SK-N-MC (cell line): ENCODE measurements at regions not wholly inside any gene's neighbourhood (a gene's known extent, or its start where the extent isn't known, plus 50 kb on each side); places are given as distances from the start of the nearest gene placed in this dataset.

Experiments used
- DNase-seq: peaks from one replicate; pipeline ENCODE4 v3.0.0-alpha.2; 2011; ENCODE audit warnings: low read depth, low spot score
- H3K27ac ChIP-seq: fragments of 200-600 bp; sonication (generic); 2 replicates; pipeline ENCODE4 v1.5.1; 2016; ENCODE audit warnings: mixed run types
- H3K36me3 ChIP-seq: fragments of 200-600 bp; sonication (generic); 2 replicates; pipeline ENCODE4 v1.6.1; 2017; ENCODE audit warnings: antibody characterized with exemption, low read length, mixed read lengths; ENCODE audit not compliant: insufficient read depth
- H3K4me3 ChIP-seq: fragments of 200-600 bp; sonication (generic); 2 replicates; pipeline ENCODE4 v1.5.1; 2016
- H3K9ac ChIP-seq: fragments of 200-600 bp; sonication (generic); 2 replicates; pipeline ENCODE4 v1.8.0; 2017; ENCODE audit warnings: mixed run types, mixed read lengths; ENCODE audit not compliant: insufficient read length
- H3K9me3 ChIP-seq: fragments of 200-600 bp; sonication (generic); 2 replicates; pipeline ENCODE4 v1.6.1; 2017; ENCODE audit warnings: low read depth, mild to moderate bottlenecking, antibody characterized with exemption, low read length, moderate library complexity, mixed read lengths
- EZH2 ChIP-seq: fragments of 200-600 bp; sonication (generic); IDR thresholded peaks from one replicate; pipeline ENCODE4 v1.6.1; 2017; ENCODE audit warnings: antibody characterized with exemption
- FOXP2 ChIP-seq: optimal IDR thresholded peaks from 2 replicates; pipeline ENCODE3; 2011; ENCODE audit warnings: mild to moderate bottlenecking, moderate library complexity; ENCODE audit not compliant: insufficient read depth; ENCODE audit errors: extremely low read length, control extremely low read depth
- POLR2AphosphoS5 ChIP-seq: IDR thresholded peaks from 2 replicates; pipeline ENCODE4 v1.6.1; 2012; ENCODE audit warnings: mild to moderate bottlenecking, low read depth, low read length, borderline replicate concordance

DNA sequence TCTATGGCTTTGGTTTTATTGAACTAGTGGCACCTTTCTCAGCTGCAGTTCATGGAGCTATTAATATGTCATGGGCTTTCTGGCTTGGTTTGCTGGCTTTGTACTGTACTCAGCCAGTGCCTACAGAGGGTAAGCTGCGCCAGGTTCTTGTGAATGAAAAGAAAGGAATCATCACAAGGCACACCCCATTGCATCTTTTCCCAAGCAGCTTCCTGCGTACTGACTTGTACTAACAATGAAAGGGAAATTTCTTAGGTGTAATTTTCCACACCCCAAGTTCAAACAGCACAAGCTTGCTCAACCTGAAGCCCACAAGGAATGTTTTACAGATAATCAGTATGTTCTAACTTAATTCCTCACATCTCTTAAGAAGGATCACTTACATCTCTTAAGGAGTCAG lies 78.0 kb upstream of the TNFSF18 start:
- TF ChIP-seq EZH2: no peak
- no peak for TF ChIP-seq POLR2AphosphoS5
- no peak for TF ChIP-seq FOXP2
- Histone ChIP-seq H3K36me3 (no peaks in the 10 kb centered on the region), H3K9me3 (no peaks in the 10 kb centered on the region), H3K9ac (no peak overlapping the region), H3K27ac (no peak overlapping the region), H3K4me3 (no peak overlapping the region)
- no peak for DNase-seq

DNA sequence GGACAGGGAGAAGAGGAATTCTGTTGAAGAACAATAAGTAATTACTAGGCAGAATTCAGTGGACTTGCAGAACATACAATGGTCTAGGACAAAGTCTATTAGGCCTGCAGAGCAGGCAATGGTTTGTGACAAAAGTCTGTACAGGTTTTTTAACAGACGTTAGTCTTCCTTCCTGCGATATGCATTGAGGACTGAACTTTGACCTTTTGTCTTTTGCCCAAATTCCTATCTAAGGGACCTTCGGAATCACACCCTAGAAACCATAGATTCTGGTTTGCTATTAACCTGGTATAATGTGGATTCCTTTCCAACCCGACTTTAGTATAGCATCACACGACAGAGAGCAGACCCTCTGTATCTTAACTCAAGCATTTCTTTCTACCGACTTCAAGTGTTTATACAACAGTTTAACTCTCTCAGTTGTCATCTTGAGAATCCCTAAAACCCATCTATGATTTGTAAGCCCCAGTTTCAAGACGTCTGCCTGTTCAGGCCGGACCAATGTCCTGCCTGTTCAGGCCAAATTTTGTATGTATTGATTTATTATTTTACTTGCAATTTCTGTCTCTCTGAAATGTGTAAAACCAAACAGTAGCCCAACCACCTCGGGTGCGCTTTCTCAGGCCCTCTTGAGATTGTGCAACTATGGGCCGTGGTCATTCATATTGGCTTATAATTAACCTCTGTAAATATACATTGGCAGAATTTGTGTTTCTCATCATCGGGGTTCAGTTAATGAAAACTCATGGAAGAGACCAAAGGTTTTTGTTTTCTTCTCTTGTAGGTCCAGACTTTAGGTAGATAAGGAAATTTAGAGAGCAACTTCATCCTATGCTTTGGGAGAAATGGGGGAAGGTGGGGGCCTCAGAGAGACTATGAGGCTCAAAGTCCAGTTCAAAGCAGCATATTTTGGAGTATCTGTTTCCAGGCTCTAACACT lies 76.9 kb upstream of the TNFSF18 start:
- Histone ChIP-seq H3K9ac (no peak overlapping the region), H3K27ac (no peak overlapping the region), H3K36me3 (no peaks in the 10 kb centered on the region), H3K9me3 (no peaks in the 10 kb centered on the region), H3K4me3 (no peak overlapping the region)
- no peak for DNase-seq
- no peak for TF ChIP-seq EZH2
- TF ChIP-seq FOXP2: no peak

DNA sequence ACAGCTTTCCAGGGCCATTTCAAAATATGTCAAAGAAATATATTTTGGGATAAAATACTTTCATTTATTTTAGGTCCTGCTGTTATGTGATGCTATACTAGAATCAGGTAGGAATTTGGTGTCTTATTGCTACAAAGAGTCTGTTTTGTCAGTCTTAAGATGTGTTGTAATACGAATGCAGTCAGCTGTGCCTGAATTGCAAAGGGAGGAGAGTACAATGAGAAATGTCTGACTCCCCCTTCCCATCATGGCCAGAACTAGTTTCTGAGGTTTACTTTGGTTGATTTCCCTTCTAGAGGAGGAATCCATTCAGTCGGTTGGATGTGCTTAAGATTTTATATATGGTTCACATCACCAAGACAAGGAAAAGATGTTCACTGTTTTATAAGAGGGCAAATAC lies 75.7 kb upstream of the TNFSF18 start:
- no peak for TF ChIP-seq FOXP2
- TF ChIP-seq EZH2: no peak
- Histone ChIP-seq H3K27ac (no peak overlapping the region), H3K4me3 (no peak overlapping the region), H3K9me3 (no peaks in the 10 kb centered on the region), H3K36me3 (no peaks in the 10 kb centered on the region), H3K9ac (no peak overlapping the region)
- no peak for DNase-seq

DNA sequence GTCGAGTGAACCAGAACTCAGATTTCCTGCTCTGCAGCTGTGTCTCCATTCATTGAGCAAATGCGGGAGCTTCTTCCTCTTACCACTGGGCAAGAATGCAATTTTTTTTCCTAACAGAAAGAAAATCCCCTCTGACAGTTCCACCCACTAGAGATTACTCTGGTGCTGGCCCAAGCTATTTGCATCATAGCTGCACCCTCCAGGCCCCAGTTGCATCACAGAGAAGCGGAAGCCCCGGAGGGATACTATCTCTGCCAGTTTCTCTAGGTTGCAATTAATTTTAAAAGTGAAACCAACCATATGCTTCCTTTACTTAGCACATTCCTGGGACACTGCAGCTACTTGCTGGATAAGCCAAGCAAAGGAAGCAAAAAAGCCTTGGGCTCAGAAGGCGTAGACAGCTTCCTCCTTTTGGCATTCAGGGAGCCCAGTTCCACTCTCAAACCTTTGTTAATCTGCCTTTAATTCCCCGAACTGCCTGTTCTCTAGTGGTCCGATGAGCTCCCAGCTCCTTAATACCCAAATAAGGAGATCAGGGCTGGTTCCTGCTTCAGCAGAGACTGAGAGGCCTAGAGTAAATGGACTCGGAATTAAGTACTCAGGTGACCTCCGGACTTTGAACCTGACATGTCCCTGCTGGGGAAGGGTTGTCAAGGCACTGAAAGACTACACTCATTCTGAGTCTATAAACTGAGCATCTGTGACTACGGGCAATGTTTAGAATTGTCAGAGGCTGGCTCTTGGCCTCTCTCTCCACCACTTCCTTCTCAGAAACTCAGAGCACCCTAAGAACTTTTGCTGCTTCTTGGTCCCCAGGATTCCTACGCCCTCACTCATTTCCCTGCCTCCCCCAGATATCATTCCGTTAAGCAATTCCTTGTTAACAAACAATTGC lies 72.5 kb upstream of the TNFSF18 start:
- Histone ChIP-seq H3K4me3 (peak overlapping the region; percentile 62), H3K9ac (peak overlapping the region; percentile 62), H3K36me3 (no peaks in the 10 kb centered on the region), H3K9me3 (no peaks in the 10 kb centered on the region), H3K27ac (peak overlapping the region; percentile 82)
- peak; percentile 97 for DNase-seq
- TF ChIP-seq POLR2AphosphoS5 (peak; percentile 72; the same call in 1 of the 2 replicates), EZH2 (no peak)

DNA sequence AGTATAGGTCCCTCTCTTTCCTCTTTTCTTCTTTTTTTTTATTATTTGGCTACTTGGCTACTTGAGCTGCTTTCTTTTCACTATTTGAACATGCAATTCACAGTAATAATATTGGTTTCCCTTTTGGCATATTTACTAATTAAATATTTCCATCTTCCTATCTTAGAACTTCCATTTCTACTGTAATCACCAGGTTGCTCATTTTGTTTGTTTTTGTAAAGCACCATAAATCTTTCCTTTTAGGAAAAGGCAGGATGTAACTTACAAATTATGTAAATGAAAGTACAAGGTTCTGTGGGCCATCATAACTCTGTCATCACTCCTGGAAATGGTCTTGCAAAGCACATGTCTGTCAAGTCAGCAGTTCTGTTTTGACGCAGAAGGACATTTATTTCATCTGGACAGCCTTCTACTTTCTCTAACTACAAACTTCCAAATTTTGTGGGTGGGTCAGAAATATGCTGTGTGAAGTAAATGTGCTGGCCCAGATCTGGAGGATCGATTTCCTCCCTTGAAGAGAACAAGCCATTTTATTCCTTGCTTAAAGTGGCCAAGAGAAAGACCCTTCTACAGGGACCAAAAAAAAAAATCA lies 71.7 kb upstream of the TNFSF18 start:
- TF ChIP-seq FOXP2 (no peak), EZH2 (no peak), POLR2AphosphoS5 (no peak)
- Histone ChIP-seq H3K36me3 (no peaks in the 10 kb centered on the region), H3K9ac (no peak overlapping the region), H3K4me3 (peak overlapping the region; percentile 62), H3K27ac (peak overlapping the region; percentile 55; the same call in 1 of the 2 replicates), H3K9me3 (no peaks in the 10 kb centered on the region)
- peak; percentile 3 for DNase-seq

DNA sequence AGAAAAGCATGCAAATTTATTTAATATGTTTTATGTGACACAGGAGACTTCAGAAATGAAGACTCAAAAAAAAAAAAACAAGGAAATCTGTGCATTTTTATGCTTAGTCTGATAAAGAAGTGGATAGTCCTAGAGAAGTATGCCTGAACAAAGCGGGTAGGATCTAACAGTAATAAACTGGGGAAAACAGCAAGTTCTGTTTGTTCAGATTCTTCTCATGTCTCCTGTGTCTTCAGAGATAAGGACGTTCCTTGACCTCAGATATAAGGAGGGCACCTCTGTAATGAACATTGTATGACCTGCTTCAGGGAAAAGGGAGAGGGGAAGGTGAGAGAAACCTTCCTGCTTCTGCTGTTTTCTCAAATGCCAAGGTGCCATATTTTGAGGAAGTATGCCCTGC lies 67.7 kb upstream of the TNFSF18 start:
- H3K36me3 ChIP-seq: no peaks in the 10 kb centered on the region
- H3K9ac ChIP-seq: no peak overlapping the region
- H3K27ac ChIP-seq: no peak overlapping the region
- no peaks in the 10 kb centered on the region for H3K9me3 ChIP-seq
- H3K4me3 ChIP-seq: no peak overlapping the region
- no peak for DNase-seq
- TF ChIP-seq FOXP2: no peak
- no peak for TF ChIP-seq EZH2
- no peak for TF ChIP-seq POLR2AphosphoS5

DNA sequence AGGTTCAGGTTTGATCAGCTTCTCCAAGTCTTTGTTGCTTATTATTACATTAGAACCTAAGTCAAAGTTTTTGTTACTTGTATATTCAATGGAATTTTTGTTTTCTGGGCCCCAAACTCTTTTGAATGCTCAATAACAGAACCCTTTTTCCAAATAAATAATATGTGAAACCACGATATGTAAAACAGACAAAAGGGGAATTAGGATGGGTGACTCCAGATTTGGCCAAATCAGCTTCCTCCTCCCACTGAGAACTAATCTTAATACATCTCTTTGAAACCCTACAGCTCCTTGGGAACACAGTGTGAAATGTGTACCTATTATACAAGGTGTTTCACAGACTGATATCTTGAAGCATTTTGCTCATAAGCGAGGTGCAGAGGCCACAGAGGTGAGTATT lies 67.0 kb upstream of the TNFSF18 start:
- Histone ChIP-seq H3K4me3 (no peak overlapping the region), H3K27ac (no peak overlapping the region), H3K9me3 (no peaks in the 10 kb centered on the region), H3K9ac (no peak overlapping the region), H3K36me3 (no peaks in the 10 kb centered on the region)
- no peak for TF ChIP-seq FOXP2
- DNase-seq: no peak

DNA sequence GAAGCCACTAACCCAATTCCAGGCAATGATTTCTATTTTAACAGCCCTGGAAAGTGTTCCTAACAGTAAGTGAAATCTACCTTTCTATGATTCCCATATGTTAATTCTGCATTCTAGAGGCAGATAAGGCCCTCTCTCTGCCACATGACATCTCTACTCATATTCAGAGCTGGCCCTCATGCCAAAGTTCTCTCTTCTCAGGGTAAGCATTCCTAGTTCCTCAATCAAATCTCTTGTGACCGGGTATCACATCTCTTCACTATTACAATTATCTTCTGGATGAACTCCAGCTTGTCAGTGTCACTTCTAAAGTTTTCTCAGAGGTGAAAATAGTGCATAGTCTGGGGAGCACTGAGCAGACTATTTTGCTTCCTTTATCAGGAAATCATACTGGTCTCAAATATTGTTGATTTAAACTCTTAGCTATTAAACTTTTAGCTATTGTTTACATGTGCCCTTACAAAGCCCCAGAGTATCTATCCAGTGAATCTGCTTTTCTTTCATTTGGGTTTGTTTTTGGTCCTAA lies 66.4 kb upstream of the TNFSF18 start:
- TF ChIP-seq FOXP2 (no peak), POLR2AphosphoS5 (no peak), EZH2 (no peak)
- Histone ChIP-seq H3K36me3 (no peaks in the 10 kb centered on the region), H3K9me3 (no peaks in the 10 kb centered on the region), H3K4me3 (no peak overlapping the region), H3K27ac (no peak overlapping the region), H3K9ac (no peak overlapping the region)
- no peak for DNase-seq
